ENCODE measurements at regions not wholly inside any gene's neighbourhood (a gene's known extent, or its start where the extent isn't known, plus 50 kb on each side); places are given as distances from the start of the nearest gene placed in this dataset.

- H3K9me3 Mint-ChIP-seq (ENCODE audit: unreplicated experiment) = peaks cover 2% of the 10 kb centered on the region
- no peaks in the 10 kb centered on the region for H3K36me3 Mint-ChIP-seq (ENCODE audit: unreplicated experiment)
Observed at GRCh38 chr1:194809665-194810064, 1623.3 kb upstream of the B3GALT2 start.

GRCh38 chr1:194809215-194809614 is 1622.8 kb upstream of the B3GALT2 start:
- Mint-ChIP-seq H3K36me3 (ENCODE audit: unreplicated experiment) (no peaks in the 10 kb centered on the region), H3K4me1 (ENCODE audit: low read depth, unreplicated experiment) (no peaks in the 10 kb centered on the region), H3K27ac (ENCODE audit: unreplicated experiment) (no peak overlapping the region), H3K4me3 (ENCODE audit: unreplicated experiment) (no peak overlapping the region), H3K27me3 (ENCODE audit: unreplicated experiment) (no peaks in the 10 kb centered on the region), H3K9me3 (ENCODE audit: unreplicated experiment) (peaks cover 2% of the 10 kb centered on the region)
- TF ChIP-seq CTCF (IDR thresholded peaks at IDR 0.05; ENCODE audit: partially characterized antibody, unreplicated experiment) = no peak
- no peak for DNase-seq

More at GRCh38 chr1:194809665-194810064, 1623.3 kb upstream of the B3GALT2 start:
- H3K4me3 Mint-ChIP-seq (ENCODE audit: unreplicated experiment) = no peak overlapping the region
- H3K27me3 Mint-ChIP-seq (ENCODE audit: unreplicated experiment) = no peaks in the 10 kb centered on the region
- TF ChIP-seq CTCF (IDR thresholded peaks at IDR 0.05; ENCODE audit: partially characterized antibody, unreplicated experiment) = no peak
- H3K4me1 Mint-ChIP-seq (ENCODE audit: low read depth, unreplicated experiment) = no peaks in the 10 kb centered on the region
- H3K27ac Mint-ChIP-seq (ENCODE audit: unreplicated experiment) = no peak overlapping the region
- DNase-seq = no peak

GRCh38 chr1:194807530-194808220 is 1621.3 kb upstream of the B3GALT2 start:
- TF ChIP-seq CTCF (IDR thresholded peaks at IDR 0.05; ENCODE audit: partially characterized antibody, unreplicated experiment) = no peak
- H3K4me3 Mint-ChIP-seq (ENCODE audit: unreplicated experiment) = no peak overlapping the region
- DNase-seq = no peak
- H3K27me3 Mint-ChIP-seq (ENCODE audit: unreplicated experiment) = no peaks in the 10 kb centered on the region
- peaks cover 2% of the 10 kb centered on the region for H3K9me3 Mint-ChIP-seq (ENCODE audit: unreplicated experiment)
- H3K36me3 Mint-ChIP-seq (ENCODE audit: unreplicated experiment) = no peaks in the 10 kb centered on the region
- no peak overlapping the region for H3K27ac Mint-ChIP-seq (ENCODE audit: unreplicated experiment)
- H3K4me1 Mint-ChIP-seq (ENCODE audit: low read depth, unreplicated experiment) = no peaks in the 10 kb centered on the region

GRCh38 chr1:194802572-194802971 is 1616.2 kb upstream of the B3GALT2 start:
- no peak overlapping the region for H3K27ac Mint-ChIP-seq (ENCODE audit: unreplicated experiment)
- DNase-seq = no peak
- no peak for TF ChIP-seq CTCF (IDR thresholded peaks at IDR 0.05; ENCODE audit: partially characterized antibody, unreplicated experiment)
- no peak overlapping the region for H3K4me3 Mint-ChIP-seq (ENCODE audit: unreplicated experiment)
- H3K36me3 Mint-ChIP-seq (ENCODE audit: unreplicated experiment) = no peaks in the 10 kb centered on the region
- H3K27me3 Mint-ChIP-seq (ENCODE audit: unreplicated experiment) = no peaks in the 10 kb centered on the region
- peaks cover 2% of the 10 kb centered on the region for H3K9me3 Mint-ChIP-seq (ENCODE audit: unreplicated experiment)
- no peaks in the 10 kb centered on the region for H3K4me1 Mint-ChIP-seq (ENCODE audit: low read depth, unreplicated experiment)

- no peaks in the 10 kb centered on the region for H3K9me3 Mint-ChIP-seq (ENCODE audit: unreplicated experiment)
- no peak overlapping the region for H3K4me3 Mint-ChIP-seq (ENCODE audit: unreplicated experiment)
- H3K4me1 Mint-ChIP-seq (ENCODE audit: low read depth, unreplicated experiment) = no peaks in the 10 kb centered on the region
- no peak for DNase-seq
- no peaks in the 10 kb centered on the region for H3K27me3 Mint-ChIP-seq (ENCODE audit: unreplicated experiment)
- no peak overlapping the region for H3K27ac Mint-ChIP-seq (ENCODE audit: unreplicated experiment)
- no peak for TF ChIP-seq CTCF (IDR thresholded peaks at IDR 0.05; ENCODE audit: partially characterized antibody, unreplicated experiment)
- no peaks in the 10 kb centered on the region for H3K36me3 Mint-ChIP-seq (ENCODE audit: unreplicated experiment)
Observed at GRCh38 chr1:194795917-194796593, 1609.6 kb upstream of the B3GALT2 start.
